ENCODE measurements at regions not wholly inside any gene's neighbourhood (a gene's known extent, or its start where the extent isn't known, plus 50 kb on each side); places are given as distances from the start of the nearest gene placed in this dataset.

DNA sequence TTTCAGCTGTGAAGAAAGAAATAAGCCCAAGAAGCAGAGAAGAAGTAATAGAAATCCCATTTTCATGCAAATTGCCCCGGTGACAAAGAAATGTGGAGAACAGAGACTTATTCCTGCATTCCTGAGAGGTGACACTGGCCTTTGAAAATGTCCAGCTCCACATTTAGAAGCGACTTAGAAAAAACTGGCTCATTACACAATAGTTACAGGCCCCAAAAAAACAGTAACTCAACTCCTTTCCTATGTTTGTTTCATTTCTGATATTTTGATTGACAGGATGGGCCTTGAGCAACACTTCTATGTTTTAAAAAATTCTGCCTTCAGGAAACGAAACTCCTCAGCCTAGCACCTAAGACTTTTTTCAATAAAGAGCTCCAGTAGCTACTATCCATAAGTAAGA is 726.9 kb upstream of the TENM4 start:
- POLR2A ChIA-PET: interaction anchor here (0.5 kb wide), 1 partner anchor 21 kb away, joined by 3 read pairs; no protein-coding TSS in a partner anchor
- peaks cover 18% of the 10 kb centered on the region for H3K9me3 Mint-ChIP-seq (ENCODE audit: unreplicated experiment)
- intact Hi-C loops (cut with micrococcal nuclease): loop anchor here (10.0 kb wide), 1 partner anchor 157 kb away; no protein-coding TSS in a partner anchor
- H3K27ac Mint-ChIP-seq (ENCODE audit: low read depth, unreplicated experiment): no peak overlapping the region
- peaks cover 27% of the 10 kb centered on the region for H3K4me1 Mint-ChIP-seq (ENCODE audit: insufficient read depth, unreplicated experiment)
- H3K36me3 Mint-ChIP-seq (ENCODE audit: insufficient read depth, unreplicated experiment): no peaks in the 10 kb centered on the region
- TF ChIP-seq, protein P1, sequence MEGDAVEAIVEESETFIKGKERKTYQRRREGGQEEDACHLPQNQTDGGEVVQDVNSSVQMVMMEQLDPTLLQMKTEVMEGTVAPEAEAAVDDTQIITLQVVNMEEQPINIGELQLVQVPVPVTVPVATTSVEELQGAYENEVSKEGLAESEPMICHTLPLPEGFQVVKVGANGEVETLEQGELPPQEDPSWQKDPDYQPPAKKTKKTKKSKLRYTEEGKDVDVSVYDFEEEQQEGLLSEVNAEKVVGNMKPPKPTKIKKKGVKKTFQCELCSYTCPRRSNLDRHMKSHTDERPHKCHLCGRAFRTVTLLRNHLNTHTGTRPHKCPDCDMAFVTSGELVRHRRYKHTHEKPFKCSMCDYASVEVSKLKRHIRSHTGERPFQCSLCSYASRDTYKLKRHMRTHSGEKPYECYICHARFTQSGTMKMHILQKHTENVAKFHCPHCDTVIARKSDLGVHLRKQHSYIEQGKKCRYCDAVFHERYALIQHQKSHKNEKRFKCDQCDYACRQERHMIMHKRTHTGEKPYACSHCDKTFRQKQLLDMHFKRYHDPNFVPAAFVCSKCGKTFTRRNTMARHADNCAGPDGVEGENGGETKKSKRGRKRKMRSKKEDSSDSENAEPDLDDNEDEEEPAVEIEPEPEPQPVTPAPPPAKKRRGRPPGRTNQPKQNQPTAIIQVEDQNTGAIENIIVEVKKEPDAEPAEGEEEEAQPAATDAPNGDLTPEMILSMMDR (IDR thresholded peaks at IDR 0.05; ENCODE audit: unreplicated experiment): no peak
- CTCF ChIA-PET: interaction anchor here (0.9 to 4.9 kb wide), 2 partner anchors 12 to 835 kb away, joined by 3 to 25 read pairs; no protein-coding TSS in a partner anchor
- H3K4me3 Mint-ChIP-seq (ENCODE audit: unreplicated experiment): no peak overlapping the region
- DNase-seq (ENCODE audit: unreplicated experiment): peak; percentile 56
- H3K27me3 Mint-ChIP-seq (ENCODE audit: insufficient read depth, unreplicated experiment): no peaks in the 10 kb centered on the region
- no TSS peak for BruUV-seq (replicated peaks)

DNA sequence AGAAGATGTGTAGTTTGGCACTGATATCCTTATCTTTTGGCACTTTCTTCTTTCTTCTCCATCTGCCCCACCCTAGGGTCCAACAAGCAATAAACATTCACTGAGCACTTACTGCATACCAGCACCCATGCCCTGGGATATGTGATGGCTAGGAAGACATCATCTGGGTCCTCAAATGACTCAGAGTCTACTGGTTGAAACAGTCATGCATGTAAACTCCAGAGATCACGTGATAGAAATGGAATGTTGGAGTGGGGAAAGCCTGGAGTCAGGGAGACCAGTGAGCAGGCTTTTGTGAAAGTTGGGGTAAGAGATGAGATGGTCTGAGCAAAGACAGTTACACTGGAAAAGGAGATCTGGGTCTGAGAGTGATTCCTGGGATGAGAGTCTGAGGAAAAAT is 724.9 kb upstream of the TENM4 start:
- DNase-seq (ENCODE audit: unreplicated experiment): peak; percentile 33
- no peaks in the 10 kb centered on the region for H3K27me3 Mint-ChIP-seq (ENCODE audit: insufficient read depth, unreplicated experiment)
- H3K27ac Mint-ChIP-seq (ENCODE audit: low read depth, unreplicated experiment): no peak overlapping the region
- no TSS peak for BruUV-seq (replicated peaks)
- peaks cover 34% of the 10 kb centered on the region for H3K4me1 Mint-ChIP-seq (ENCODE audit: insufficient read depth, unreplicated experiment)
- H3K36me3 Mint-ChIP-seq (ENCODE audit: insufficient read depth, unreplicated experiment): no peaks in the 10 kb centered on the region
- intact Hi-C loops (cut with micrococcal nuclease): loop anchor here (10.0 kb wide), 1 partner anchor 159 kb away; no protein-coding TSS in a partner anchor
- peaks cover 7% of the 10 kb centered on the region for H3K9me3 Mint-ChIP-seq (ENCODE audit: unreplicated experiment)
- ChIA-PET POLR2A (no interaction called here), CTCF (interaction anchor here (4.9 kb wide), 1 partner anchor 10 kb away, joined by 25 read pairs; no protein-coding TSS in a partner anchor)
- TF ChIP-seq, protein P1 (IDR thresholded peaks at IDR 0.05; ENCODE audit: unreplicated experiment): no peak
- no peak overlapping the region for H3K4me3 Mint-ChIP-seq (ENCODE audit: unreplicated experiment)

DNA sequence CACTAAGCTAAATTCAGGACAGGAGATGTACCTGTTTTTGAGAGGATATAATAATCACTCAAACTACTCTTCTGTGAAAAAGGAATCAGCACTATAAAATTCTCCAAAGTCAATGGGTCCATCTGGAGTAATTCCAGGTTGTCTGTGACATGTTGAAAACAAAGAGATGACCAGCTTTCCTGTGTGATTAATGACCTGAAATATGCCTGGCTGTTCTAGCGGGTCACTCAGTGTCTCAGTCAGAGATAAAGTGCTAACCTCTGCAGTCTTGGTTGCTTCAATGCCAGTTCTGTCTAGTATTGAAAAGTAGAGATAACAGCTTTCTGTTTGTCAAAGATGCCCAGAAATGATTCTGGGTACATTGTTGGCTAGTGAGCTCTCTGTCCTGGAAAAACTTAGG is 722.6 kb upstream of the TENM4 start:
- Mint-ChIP-seq H3K36me3 (ENCODE audit: insufficient read depth, unreplicated experiment) (no peaks in the 10 kb centered on the region), H3K27me3 (ENCODE audit: insufficient read depth, unreplicated experiment) (no peaks in the 10 kb centered on the region), H3K27ac (ENCODE audit: low read depth, unreplicated experiment) (peak overlapping the region; percentile 47), H3K4me1 (ENCODE audit: insufficient read depth, unreplicated experiment) (peaks cover 34% of the 10 kb centered on the region), H3K9me3 (ENCODE audit: unreplicated experiment) (no peaks in the 10 kb centered on the region), H3K4me3 (ENCODE audit: unreplicated experiment) (no peak overlapping the region)
- intact Hi-C loops (cut with micrococcal nuclease): loop anchor here (5.0 to 10.0 kb wide), 2 partner anchors 161 to 844 kb away; no protein-coding TSS in a partner anchor
- CTCF ChIA-PET: interaction anchor here (0.6 to 4.9 kb wide), 7 partner anchors 8 to 1508 kb away, joined by 3 to 25 read pairs (median 4); no protein-coding TSS in a partner anchor
- no peak for DNase-seq (ENCODE audit: unreplicated experiment)
- no TSS peak for BruUV-seq (replicated peaks)
- TF ChIP-seq, protein P1 (IDR thresholded peaks at IDR 0.05; ENCODE audit: unreplicated experiment): no peak
- POLR2A ChIA-PET: interaction anchor here (0.6 kb wide), 2 partner anchors 431 to 539 kb away, joined by 3 read pairs; no protein-coding TSS in a partner anchor

DNA sequence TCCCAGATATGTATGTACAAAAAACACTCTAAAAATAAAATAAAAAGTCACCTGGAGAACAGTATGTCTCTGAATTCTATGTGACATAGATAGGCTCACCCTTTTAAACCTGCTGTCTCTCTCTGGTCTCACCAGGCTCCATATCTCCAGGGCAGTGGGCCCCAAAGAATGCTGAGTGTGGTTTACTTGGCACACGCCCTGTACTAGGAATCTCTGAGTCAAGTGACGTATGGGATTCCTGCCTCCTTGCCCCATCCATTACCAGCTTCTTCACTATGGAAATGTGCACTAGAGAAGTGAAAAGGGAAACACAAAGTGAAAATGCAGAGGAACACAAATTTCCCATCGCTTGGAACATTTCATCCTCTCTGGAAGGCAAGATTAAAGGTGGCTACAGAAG is 722.2 kb upstream of the TENM4 start:
- ChIA-PET CTCF (interaction anchor here (0.6 to 1.0 kb wide), 6 partner anchors 10 to 1507 kb away, joined by 3 to 4 read pairs (median 4); no protein-coding TSS in a partner anchor), POLR2A (interaction anchor here (0.6 kb wide), 2 partner anchors 431 to 539 kb away, joined by 3 read pairs; no protein-coding TSS in a partner anchor)
- Mint-ChIP-seq H3K9me3 (ENCODE audit: unreplicated experiment) (no peaks in the 10 kb centered on the region), H3K27me3 (ENCODE audit: insufficient read depth, unreplicated experiment) (no peaks in the 10 kb centered on the region), H3K4me3 (ENCODE audit: unreplicated experiment) (no peak overlapping the region), H3K36me3 (ENCODE audit: insufficient read depth, unreplicated experiment) (no peaks in the 10 kb centered on the region), H3K4me1 (ENCODE audit: insufficient read depth, unreplicated experiment) (peaks cover 34% of the 10 kb centered on the region), H3K27ac (ENCODE audit: low read depth, unreplicated experiment) (peak overlapping the region; percentile 47)
- TF ChIP-seq, protein P1 (IDR thresholded peaks at IDR 0.05; ENCODE audit: unreplicated experiment): no peak
- peak; percentile 68 for DNase-seq (ENCODE audit: unreplicated experiment)
- BruUV-seq (replicated peaks): no TSS peak
- intact Hi-C loops (cut with micrococcal nuclease): loop anchor here (5.0 to 10.0 kb wide), 2 partner anchors 162 to 844 kb away; no protein-coding TSS in a partner anchor

All from MCF 10A (cell line).